ENCODE measurements at regions not wholly inside any gene's neighbourhood (a gene's known extent, or its start where the extent isn't known, plus 50 kb on each side); places are given as distances from the start of the nearest gene placed in this dataset.

DNA sequence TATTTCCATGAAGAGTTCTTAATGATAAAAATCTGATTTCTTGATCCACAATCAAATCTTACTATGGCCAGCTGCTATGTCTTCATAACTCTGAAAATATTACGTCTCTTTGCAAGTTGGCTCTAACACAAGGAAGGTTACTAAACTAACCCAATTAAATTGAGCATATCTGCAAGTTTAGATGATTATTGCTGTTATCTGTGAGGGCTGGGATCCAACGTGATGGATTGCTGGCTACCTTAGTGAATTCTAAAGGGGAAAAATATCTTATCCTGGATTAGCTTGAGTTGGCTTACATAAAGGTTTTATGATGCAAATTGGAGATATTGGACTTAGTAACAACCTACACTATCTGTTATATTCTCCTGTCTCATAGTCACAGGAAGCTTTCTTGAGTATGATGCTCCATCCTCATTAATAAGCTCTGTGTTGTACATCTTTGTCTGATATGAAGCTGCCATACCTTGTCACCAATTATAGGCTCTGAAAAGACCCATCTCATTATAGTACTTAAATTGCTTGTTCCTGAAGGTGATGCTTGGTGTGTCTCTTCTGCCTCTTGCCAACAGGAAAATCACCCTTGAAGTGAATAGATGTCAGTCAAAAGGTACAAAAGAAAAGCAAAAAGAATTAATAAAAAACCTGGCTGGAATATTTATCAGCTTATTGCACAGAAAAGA is 733.0 kb upstream of the MEF2C start:
- H3K36me3 ChIP-seq (ENCODE audit: control insufficient read depth in 2 of 2, extremely low read depth in 1 of 2, insufficient read depth in 2 of 2, low read length in 2 of 2) = no peaks in the 10 kb centered on the region
- H3K9me1 ChIP-seq (replicated peaks; ENCODE audit: control insufficient read depth, extremely low read depth, insufficient read depth, low read length) = no peaks in the 10 kb centered on the region
- no peaks in the 10 kb centered on the region for H3K27me3 ChIP-seq (ENCODE audit: control insufficient read depth in 2 of 2, insufficient read depth in 2 of 2, low read length in 2 of 2)
- ChIA-PET CTCF (interaction anchor here (0.8 to 1.2 kb wide), 3 partner anchors 9 to 1835 kb away, joined by 3 to 4 read pairs (median 3); no protein-coding TSS in a partner anchor), POLR2A (no interaction called here)
- no peak for TF ChIP-seq MAX (IDR thresholded peaks at IDR 0.05; ENCODE audit: insufficient read depth, insufficient read length)
- no peak for TF ChIP-seq CTCF (IDR thresholded peaks at IDR 0.05; ENCODE audit: extremely low read depth in 1 of 2, insufficient read depth in 1 of 2, low read depth in 1 of 2, low read length in 2 of 2)
- no peak for TF ChIP-seq FOS (IDR thresholded peaks at IDR 0.05; ENCODE audit: borderline replicate concordance, insufficient read depth, low read length)
- TF ChIP-seq POLR2AphosphoS5 (IDR thresholded peaks at IDR 0.05; ENCODE audit: insufficient read depth, low read depth, low read length) = no peak
- no peak for TF ChIP-seq MYC (IDR thresholded peaks at IDR 0.05; ENCODE audit: low read depth, low read length)
- no peak for TF ChIP-seq EZH2 (IDR thresholded peaks at IDR 0.05; ENCODE audit: borderline replicate concordance, low read depth, low read length, severe bottlenecking)
- no peak for TF ChIP-seq GATA2 (IDR thresholded peaks at IDR 0.05; ENCODE audit: insufficient read depth, insufficient read length, low read depth, low read length)
- no peak for TF ChIP-seq POLR2A (IDR thresholded peaks at IDR 0.05; ENCODE audit: low read depth, low read length)
- TF ChIP-seq JUN (IDR thresholded peaks at IDR 0.05; ENCODE audit: borderline replicate concordance, insufficient read depth, insufficient read length, low read depth) = no peak
- intact Hi-C loops (cut with micrococcal nuclease) = no loop called here
- H2AFZ ChIP-seq (ENCODE audit: low read depth, low read length) = no peak overlapping the region
- DNase-seq (ENCODE audit: low read depth, low spot score) (no peak), FAIRE-seq (no peak)
- no peaks in the 10 kb centered on the region for H4K20me1 ChIP-seq (replicated peaks; ENCODE audit: control insufficient read depth, extremely low read depth, insufficient read depth, low read length)
- no TSS peak for BruUV-seq (replicated peaks)
- no peaks in the 10 kb centered on the region for H3K9me3 ChIP-seq (replicated peaks; ENCODE audit: control insufficient read depth, insufficient read depth, low read length)
- H3K4me1 ChIP-seq (ENCODE audit: control insufficient read depth, extremely low read depth, insufficient read depth, low read length) = no peaks in the 10 kb centered on the region
- H3K79me2 ChIP-seq (ENCODE audit: control insufficient read depth, insufficient read depth, low read length) = no peaks in the 10 kb centered on the region
- H3K4me3 ChIP-seq (replicated peaks in 1 of 3; ENCODE audit: insufficient read depth in 1 of 3, low read depth in 1 of 3, low read length in 3 of 3) = no peak overlapping the region
- no peak overlapping the region for H3K4me2 ChIP-seq (ENCODE audit: insufficient read depth, low read length)
- H3K9ac ChIP-seq (replicated peaks; ENCODE audit: extremely low read depth, insufficient read depth, low read length) = no peak overlapping the region
- H3K27ac ChIP-seq (ENCODE audit: insufficient read depth, low read depth, low read length) = no peak overlapping the region
- dilution Hi-C loops (cut with MboI; ENCODE audit: extremely low pct_ligation_motif_present, low sequenced_read_pairs) = no loop called here

Measured in endothelial cell of umbilical vein (primary cell).